Vagina (tissue), 2 donors: ENCODE measurements at regions not wholly inside any gene's neighbourhood (a gene's known extent, or its start where the extent isn't known, plus 50 kb on each side); places are given as distances from the start of the nearest gene placed in this dataset.
"Not testable (repeated sequence)": the region's sequence is repeated elsewhere in the genome, so short reads cannot be mapped to it uniquely, and the experiment has no call there.

ENCODE experiments used
- POLR2A ChIP-seq, 2 donors: fragments of 450-650 bp; IDR thresholded peaks; one replicate each; pipeline ENCODE4 v1.6.1; 2017; ENCODE audit warnings: antibody characterized with exemption in 2 of 2, mild to moderate bottlenecking in 2 of 2, moderate library complexity in 2 of 2
- POLR2AphosphoS5 ChIP-seq, 2 donors: sonication (generic); formaldehyde crosslinking; IDR thresholded peaks; one replicate each; pipeline ENCODE4 v1.9.0; 2017; ENCODE audit warnings: antibody characterized with exemption in 2 of 2, mild to moderate bottlenecking in 2 of 2, low read depth in 1 of 2; ENCODE audit not compliant: insufficient read depth in 1 of 2
- TF ChIP-seq, protein P1 (sequence below), 3 experiments: fragments of 450-650 bp in 2 of 3; fragments of 200-600 bp in 1 of 3; sonication (generic) in 1 of 3; IDR thresholded peaks; one replicate each; pipeline ENCODE4 v1.5.1; 2017 to 2019; ENCODE audit warnings: antibody characterized with exemption in 3 of 3, mild to moderate bottlenecking in 2 of 3, moderate library complexity in 2 of 3

DNA sequence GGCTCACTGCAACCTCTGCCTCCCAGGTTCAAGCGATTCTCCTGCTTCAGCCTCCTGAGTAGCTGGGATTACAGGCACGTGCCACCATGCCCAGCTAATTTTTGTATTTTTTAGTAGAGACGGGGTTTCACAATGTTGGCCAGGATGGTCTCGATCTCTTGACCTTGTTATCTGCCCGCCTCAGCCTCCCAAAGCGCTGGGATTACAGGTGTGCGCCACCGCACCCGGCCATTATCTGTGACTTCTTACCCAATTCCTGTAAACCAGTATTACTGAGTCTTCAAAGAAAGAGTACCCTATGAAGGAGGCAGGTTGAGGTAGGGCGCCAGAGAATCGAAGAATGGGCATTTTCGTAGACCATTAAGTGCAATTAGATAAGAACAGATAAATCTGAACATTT lies 504.8 kb upstream of the CITED2 start:
- TF ChIP-seq, protein P1, sequence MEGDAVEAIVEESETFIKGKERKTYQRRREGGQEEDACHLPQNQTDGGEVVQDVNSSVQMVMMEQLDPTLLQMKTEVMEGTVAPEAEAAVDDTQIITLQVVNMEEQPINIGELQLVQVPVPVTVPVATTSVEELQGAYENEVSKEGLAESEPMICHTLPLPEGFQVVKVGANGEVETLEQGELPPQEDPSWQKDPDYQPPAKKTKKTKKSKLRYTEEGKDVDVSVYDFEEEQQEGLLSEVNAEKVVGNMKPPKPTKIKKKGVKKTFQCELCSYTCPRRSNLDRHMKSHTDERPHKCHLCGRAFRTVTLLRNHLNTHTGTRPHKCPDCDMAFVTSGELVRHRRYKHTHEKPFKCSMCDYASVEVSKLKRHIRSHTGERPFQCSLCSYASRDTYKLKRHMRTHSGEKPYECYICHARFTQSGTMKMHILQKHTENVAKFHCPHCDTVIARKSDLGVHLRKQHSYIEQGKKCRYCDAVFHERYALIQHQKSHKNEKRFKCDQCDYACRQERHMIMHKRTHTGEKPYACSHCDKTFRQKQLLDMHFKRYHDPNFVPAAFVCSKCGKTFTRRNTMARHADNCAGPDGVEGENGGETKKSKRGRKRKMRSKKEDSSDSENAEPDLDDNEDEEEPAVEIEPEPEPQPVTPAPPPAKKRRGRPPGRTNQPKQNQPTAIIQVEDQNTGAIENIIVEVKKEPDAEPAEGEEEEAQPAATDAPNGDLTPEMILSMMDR (IDR thresholded peaks at IDR 0.05), result not testable (repeated sequence)
- TF ChIP-seq POLR2A (IDR thresholded peaks at IDR 0.05); POLR2AphosphoS5 (IDR thresholded peaks at IDR 0.05; ENCODE audit: insufficient read depth in 1 of 2, low read depth in 1 of 2): not testable (repeated sequence)
